NAMALWA (cell line): ENCODE measurements at regions not wholly inside any gene's neighbourhood (a gene's known extent, or its start where the extent isn't known, plus 50 kb on each side); places are given as distances from the start of the nearest gene placed in this dataset.

ENCODE experiments used
- DNase-seq: peaks from one replicate; pipeline ENCODE4 v3.0.0-alpha.2; 2015; ENCODE audit warnings: low spot score

DNA sequence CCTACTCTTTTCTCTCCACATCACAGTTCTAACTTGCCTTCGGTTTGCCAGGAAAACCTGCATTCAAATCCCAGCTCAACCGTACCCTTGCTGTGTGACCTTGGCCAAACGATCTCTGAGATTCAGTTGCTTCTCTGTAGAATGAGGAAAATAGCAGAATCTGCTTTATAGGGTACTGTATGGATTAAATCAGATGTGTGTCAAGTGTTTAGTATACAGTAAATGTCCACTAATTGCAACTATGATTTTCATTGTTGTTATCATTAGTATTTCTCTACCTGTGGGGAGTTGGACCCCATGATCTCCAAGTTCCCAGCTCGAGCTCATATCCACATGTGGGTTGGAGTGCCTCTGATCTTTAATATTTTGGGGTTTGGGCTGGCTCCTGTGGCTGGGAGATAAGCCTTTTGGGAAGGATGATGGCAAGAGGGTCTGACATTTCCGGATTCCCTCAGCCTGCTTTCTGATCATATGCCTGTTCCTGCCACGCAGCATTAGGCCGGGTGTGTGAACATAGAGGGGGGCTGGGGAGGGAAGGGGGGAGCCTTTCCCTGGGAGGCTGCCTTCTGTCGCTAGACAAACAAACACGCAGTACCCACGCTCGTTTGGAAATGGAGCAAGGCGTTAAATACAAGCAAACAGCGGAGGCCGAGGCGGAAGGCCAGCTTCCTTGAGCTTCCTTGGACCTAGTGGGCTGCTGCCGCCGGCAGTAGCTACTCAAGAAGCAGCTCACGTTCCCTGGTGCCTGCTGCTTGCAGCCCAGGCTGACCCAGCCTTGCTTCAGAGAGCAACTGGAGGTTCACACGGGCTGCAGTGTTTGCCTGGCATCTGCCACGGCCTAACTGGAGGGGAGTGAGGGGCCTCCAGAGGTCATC lies 213.5 kb upstream of the LHX5 start:
- DNase-seq = no peak

DNA sequence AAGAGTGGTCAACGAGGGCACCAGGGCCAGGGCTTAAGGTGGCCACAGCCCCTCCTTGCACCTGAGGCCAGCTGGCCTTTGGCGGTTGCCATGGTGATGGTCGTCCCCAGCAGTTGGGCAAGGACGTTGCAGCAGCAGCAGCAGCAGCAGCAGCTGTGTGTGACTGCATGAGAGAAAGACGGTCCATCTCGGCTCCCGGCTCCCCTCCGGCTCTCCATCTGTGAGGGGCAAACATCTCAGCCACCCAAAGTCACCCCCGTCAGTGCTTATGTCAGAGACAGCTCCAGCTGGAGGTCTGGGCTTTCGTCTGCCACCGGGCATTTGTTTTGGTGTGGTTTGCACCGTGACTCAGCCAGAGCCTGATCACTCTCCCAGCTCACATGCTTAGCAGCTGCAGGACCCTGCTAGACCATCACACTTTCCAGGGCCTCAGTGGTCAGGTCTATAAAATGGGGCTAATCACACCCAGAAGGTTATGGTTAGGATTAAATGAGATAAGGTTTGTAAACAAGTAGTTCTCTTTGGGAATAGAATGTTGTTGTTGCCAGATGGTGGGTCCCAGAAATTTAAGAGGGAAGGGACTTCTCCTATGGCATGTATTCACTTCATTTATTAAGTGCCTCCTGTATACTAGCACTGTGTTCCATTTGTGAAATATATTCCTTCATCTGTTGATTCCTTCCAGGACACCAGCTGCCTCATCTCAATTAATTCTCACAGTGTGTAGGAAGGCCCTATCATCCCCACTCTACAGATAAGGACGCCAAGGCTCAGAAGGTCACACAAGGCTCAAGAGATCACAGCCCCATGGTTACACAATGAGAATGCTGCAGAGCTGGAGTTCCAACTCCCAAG lies 212.6 kb upstream of the LHX5 start:
- no peak for DNase-seq

DNA sequence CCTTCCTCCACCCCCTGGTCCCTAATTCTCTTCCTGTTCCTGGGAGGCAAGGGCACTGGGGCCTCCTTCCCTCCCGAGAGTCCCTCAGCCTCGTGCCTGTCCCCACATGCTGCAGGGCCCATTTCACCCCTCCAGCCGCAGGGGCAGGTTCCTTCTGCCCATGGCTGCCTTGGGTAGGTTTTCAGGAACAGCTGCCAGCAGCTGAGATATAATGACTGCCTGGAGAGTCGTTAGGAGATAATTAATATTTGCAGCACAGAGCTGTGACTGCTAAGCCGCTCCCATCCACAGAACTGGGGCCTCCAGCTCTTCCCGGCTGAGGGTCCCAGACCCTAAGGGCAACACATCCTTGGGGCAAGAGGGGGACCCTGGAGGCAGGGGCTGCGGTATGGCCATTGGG lies 211.9 kb upstream of the LHX5 start:
- DNase-seq = no peak

DNA sequence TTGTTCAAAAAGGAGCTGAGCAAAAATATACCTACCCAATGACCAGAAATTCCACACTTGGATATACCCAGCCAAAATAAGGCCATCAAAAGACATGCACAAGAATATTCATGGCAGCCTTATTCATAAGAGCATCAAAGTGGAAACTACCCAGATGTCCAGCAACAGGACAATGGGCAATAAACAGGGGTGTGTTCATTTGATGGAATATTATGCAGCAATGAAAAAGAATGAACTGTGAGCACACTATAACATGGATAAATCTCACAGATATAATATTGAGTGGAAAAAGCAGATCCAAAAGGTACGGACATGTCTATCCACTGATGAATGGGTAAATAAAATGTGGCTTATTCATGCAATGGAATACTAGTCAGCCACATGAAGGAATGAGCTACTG lies 209.2 kb upstream of the LHX5 start:
- no peak for DNase-seq

DNA sequence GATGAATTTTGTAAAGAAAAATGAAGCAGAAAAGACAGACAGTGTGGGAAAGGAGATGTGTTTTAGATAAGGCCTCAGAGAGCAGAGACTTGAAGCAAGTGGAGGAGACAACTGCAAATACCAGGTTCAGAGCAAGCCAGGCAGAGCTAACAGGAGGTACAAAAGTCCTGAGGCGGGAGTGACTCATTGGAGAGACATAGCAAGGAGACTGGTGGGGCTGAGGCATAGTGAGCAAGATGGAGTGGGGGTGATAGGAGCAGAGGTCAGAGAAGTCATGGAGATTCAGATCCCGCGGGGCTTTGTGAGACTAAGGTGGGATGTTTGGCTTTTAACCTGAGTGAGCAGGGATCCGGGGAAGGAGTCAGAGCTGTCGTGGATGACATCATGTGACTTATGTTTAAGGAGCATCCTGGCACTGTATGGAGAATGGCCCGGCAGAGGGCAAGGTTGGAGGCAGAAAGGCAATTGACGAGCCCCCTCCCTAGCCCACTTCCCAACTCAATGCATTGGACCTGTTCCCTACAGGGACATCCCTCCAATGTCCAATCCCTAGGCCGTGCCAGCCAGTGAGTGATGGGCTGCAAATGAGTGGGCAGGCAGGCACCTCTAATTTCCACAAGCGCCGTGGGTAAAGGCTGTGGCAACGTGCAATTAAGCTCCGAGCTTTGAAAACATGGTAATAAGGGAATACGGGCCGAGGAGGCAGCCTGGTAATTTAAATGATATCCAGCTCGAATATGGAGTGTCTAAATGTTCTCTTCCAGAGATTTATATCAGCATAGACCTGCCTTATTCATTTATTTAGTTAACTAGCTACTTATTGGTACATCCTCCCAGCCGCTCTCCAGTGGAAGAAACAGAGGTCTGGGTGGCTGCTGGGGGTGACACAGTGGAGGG lies 206.8 kb upstream of the LHX5 start:
- no peak for DNase-seq

DNA sequence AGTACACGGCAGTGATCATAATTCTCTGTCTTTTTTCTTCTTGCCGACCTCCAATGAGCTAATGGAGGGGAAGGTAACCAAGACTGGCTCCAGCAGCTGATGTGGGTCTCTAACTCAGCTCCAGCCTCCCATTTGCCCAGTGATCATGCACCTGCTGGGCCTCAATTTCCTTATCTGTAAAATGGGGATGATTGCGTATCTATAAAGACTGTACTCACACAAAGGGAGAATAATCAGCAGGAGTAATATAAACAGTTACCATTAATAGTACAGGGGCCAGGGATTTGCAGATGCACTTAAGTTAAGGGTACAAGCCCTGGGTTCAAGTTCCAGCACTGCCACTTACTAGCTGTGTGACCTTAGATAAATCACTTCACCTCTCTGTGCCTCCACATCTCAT lies 204.9 kb upstream of the LHX5 start:
- no peak for DNase-seq

DNA sequence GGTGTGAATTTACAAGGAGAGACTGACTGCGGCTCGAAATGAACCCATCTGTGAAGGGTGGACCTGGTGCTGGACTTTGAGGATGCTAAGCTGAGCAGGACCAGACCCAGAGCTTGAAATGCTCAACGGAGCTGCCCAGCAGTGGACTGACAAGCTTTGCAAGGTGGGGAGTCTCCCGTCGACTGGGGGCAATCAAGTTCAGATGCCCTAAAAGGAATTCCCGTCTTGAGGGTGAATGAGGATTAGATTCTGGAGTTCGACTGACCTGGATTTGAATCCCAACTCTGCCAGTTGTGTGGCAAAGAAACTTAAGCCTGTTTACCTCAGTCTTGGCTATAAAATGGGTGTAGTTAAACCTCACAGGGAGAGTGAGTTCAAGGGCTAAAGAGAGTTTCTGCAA lies 204.4 kb upstream of the LHX5 start:
- no peak for DNase-seq

DNA sequence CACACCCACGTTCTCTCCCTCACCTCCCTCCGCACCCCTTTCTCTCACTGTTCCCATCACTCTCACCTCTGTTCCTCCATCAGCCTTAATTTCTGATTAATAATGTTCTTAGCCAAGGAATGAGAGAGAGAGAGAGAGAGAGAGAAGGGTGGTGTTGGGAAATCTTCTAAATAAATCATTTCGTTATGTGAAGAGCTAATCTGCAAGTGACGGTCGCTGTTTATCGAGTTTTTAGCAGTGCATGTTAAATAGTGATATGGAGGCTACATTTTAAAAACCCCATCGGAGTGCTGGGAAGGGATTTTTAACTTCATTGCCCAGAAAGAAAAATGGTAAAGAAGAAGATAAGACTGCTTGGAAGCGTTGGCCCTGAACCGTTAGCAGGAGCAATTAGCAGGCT lies 203.3 kb upstream of the LHX5 start:
- no peak for DNase-seq

DNA sequence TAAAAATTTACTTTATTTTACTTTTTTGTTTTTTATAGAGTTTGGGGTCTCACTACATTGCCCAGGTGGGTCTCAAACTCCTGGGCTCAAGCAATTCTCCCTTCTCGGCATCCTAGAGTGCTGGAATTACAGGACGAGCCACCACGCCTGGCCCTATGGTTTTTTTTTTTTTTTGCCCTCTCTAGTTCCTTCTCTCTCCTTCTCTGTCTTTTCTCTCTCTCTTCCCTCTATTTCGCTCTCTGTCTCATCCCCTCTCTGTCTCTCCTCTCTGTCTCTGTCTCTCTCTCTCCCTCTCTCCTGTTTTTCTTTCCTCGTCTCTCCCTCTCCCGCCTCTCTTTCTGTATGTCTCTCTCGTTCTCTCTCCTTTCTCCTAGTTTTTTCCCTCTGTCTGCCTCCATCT lies 202.6 kb upstream of the LHX5 start:
- no peak for DNase-seq

DNA sequence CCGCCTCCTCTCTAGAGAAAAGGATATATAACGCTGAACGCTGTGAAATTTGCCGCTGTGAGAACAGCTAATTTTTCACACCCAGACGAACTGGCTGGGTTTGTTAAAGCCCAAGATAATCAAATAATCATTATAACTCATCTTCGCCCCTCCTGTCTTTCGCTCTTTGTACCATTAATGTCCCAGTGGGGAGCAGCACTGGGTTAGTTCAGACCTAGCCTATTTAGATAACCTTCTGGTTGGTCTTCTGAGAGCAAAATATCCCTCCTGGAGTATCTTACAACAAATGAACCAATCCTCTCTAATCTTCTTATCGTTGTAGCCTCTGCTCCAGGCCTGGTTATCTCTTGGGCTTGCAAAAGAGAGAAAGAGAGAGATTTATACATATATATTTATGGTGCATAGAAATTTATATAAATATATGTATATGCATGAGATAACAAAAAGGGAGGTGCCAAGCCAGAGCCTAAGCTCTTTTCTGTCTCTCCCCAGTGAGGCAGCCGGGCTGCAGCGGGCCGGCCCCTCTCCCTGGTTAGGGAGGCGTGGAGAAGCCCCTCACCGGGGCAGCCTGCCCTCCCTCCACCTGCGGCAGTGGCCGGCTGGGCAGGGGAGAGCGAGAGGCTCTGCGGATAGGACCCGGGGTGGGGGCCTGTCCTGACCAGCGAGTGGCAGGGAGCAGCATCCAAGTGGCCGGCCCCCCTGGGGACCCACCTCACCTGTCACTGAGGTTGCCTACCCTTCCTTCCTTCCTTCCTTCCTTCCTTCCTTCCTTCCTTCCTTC lies 202.0 kb upstream of the LHX5 start:
- no peak for DNase-seq

DNA sequence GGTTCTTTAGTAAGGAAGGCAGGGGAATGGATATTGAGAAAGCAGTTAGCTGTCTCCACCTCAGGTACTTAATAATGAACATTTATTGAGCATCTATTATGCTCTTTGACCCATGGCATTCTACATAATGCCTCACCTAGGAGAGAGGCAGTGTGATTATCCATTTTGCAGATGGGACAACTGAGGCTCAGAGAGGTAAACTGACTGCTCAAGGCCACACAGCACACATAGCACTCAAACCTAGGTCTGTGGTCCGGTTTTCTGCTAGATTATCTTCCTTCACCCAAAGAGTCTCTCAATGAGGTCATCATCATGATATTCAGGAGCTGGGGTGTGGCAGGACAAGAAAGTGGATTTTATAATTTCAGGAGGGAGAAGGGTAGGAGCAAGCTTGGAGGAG lies 199.1 kb upstream of the LHX5 start:
- no peak for DNase-seq

DNA sequence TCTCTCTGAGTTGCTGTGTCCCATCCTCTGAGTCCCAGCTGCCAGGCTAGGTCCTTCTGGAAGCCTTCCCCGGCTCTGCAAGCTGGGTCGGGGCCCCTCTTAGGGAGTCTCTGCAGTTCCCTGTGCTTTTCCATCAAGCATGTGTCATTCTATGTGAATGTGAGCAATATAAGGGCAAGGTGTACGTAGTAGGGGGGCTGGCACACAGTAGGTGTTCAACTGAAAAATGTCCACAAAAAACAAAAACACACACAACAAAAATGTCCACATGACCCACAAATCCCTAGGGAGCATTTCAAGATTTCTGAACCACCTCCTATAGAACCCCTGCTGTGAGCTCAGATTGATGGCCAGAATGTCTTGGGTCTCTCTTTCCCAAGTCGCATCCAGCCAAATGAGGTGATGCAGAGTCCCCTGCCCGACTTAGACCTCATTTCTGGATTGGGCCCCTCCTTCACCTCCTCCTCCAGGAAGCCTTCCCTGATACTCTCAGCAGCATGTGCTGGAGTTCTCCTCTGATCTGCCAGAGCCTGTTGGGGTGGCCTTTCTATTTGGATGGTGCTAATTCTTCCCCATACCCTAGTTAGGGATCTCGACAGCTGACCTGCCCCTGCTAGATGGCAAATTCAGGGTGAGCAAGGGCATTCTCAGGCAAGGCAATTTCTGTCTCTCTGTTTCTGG lies 196.1 kb upstream of the LHX5 start:
- DNase-seq = no peak

DNA sequence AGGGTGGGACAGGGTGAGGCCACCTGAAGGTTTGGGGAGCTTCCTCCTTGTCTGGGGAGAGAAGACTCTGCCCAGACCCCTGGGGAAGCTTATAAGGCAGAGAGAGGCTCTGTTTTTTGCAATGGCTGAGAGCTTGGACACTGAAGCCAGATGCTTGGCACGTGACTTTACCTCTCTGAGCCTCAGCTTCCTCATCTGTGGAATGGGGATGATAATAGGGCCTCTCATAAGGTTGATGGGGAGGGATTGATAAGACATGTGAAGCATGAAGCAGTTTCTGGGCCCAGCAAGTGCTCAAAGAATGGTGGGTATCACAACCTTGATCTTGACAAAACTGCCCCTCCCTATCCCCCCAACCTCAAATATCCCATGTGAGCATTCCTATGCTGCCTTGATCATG lies 195.4 kb upstream of the LHX5 start:
- DNase-seq = no peak

DNA sequence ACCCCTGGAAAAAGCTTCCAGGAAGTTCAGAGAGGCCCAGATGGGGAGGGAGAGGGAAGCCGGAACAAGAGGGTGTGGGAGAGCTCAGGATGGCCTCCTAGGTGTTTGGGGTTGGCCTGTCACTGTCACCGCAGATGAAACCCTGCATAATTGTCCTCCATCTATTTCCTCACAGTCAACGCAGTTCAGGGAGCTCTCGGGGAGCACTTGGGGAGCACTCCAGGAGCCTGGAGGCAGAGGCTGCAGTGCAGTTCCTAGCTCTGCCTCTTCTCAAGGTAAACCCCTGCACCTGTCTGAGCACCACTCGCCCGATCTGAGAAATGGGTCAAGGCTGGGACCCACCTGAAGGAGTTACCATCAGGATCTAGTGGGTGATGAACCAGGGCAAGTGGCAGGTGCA lies 194.6 kb upstream of the LHX5 start:
- DNase-seq = no peak

DNA sequence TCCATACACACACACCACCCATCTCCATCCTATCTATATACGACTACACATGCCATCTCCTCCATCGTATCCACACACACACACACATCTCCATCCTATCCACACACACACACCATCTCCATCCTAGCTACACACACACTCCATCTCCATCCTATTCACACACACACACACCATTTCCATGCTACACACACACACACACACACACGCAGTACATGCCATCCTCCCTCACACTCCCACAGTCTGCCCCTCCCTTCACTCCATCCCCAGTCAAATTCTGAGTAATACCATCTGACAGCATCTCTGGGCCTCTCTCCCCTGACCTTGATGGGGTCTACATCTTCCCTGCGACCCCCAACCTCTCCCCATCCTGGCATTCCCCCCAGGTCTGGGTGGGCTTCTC lies 193.8 kb upstream of the LHX5 start:
- no peak for DNase-seq

DNA sequence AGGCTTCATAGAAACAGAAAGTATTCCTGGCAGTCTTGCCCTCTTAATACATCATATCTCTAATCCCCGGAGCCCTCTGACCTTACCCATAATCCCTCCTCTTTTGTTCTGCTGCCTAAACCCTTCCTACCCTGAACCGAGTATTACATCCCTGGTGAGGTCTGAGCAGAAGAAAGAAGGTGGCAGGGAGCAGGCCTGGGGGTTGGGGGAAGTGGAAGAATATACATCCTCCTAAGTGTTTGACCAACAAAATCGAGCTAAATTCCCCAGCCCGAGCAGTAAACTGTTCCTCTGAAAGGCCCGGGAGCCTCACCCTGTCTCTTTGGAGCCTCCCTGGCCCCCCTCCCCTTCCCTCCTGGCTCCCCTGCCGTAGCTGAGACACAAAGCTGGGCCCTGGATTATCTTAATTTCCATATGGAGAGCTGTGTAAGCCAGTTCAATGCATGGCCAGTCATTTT lies 192.6 kb upstream of the LHX5 start:
- DNase-seq = no peak

DNA sequence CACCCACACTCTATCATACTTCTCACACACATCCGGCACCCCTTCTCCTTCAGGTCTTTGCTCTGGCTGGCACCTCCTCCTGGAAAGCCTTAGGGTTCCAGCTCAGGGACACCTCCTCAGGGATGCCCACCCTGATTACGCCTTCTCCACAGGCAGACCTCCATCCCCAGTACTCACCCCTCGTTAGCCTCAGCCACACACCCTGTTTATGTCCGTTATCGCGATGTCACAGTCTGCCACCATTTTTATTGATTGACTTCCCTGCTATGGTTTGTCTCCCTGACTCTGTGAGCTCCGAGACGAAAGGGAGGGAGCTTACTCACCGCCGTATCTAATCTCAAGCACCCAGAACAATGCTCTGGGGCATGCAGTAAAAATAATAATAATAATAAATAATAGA lies 191.7 kb upstream of the LHX5 start:
- DNase-seq = no peak

DNA sequence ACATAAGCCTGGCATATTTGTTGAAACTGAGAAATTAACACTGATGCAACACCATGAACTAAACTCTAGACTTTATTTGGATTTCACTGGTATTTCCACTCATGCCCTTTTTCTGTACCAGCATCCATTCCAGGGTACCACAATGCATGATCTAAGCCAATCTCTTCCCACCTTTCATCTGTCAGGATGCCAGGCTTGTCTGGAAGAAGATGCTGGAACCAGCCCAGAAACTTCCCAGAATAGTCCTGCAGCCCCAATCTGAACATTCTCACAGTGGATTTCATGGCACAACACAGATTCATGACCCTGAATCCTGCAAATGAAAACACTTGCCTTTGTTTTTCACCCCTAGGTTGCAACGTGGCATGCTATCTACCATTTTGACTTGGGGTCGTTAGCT lies 189.3 kb upstream of the LHX5 start:
- no peak for DNase-seq

DNA sequence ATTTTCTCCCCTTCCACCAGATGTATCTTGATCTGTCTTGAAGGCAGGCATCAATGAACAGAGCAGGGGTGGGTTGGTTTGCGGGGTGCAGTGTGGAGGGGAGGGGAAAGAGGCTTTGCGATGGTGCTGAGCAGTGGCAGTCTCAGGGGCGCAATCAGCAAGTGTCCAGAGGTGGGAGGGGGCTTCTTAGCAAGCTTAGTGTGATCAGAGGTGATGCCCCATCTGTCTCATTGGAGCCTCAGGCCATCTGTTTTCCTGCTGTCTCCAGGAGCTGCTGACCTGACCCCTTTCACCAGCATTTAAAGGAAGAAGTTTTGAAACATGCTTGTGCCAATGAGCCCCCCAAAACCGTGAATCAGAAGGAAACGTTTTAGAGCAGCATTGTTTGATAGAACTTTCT lies 187.7 kb upstream of the LHX5 start:
- no peak for DNase-seq

DNA sequence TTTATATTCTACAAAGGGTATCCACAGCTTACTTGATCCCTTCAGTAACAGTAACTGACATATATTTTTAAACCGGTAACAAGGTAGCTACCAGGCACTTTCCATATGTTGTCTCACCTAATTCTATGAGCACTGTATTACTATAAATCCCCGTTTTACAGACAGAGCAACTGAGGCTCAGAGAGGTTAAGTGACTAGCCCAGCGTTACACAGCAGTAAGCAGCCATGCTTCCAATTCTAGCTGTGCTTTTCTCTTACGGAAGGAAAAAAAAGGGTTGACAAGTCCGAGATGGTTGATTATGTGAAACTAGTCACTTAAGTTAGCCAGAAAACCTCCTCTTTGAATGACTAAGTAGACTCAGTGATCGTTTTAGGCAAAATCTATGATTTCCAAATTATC lies 187.3 kb upstream of the LHX5 start:
- DNase-seq = no peak
